ENCODE measurements at regions not wholly inside any gene's neighbourhood (a gene's known extent, or its start where the extent isn't known, plus 50 kb on each side); places are given as distances from the start of the nearest gene placed in this dataset.

DNA sequence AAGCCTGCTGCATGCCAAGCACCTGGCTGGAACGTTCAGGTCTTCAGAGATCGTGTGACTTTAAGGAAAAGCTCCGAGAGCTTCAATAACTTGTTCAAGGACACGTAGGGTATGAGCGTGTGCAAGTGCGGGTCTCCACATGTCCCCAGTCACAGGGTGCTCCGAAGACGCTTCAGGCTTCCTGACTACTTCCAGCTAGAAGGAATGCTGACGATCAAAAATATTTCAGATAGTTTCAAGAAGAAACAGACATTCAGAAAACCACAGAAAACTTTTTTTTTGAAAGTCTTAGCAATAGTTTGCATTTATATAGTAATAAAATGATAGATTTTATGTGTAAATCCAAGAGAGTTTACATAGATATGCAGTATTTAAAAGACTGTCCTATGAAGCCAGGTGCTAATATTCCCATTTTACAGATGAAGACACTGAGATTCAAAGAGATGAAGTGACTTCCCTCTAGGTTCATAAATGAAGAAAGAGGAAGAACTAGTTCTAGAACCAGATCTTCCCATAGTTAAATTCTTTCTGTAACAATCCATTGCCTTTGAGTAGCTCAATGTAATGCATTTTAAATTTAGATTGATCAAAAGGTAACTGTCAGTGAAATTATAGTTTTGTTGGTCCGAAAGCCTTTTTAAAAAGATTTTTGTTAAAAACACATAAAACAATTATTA lies 247.6 kb downstream of the MYLK4 start:
- H3K4me1 ChIP-seq (ENCODE audit: control insufficient read depth in 1 of 2, insufficient read depth in 2 of 2, low read length in 2 of 2): no peaks in the 10 kb centered on the region
- no peak for DNase-seq (ENCODE audit: low read depth, low spot score)
- H3K9me2 ChIP-seq (ENCODE audit: insufficient read depth): no peaks in the 10 kb centered on the region
- H3K4me3 ChIP-seq (replicated peaks in 1 of 2; ENCODE audit: low read depth in 1 of 2, low read length in 2 of 2): no peak overlapping the region
- ChIA-PET RAD21 (ENCODE audit: low non-redundant PET in 1 of 2, low total read pairs in 2 of 2, uncharacterized antibody in 2 of 2, unreplicated experiment in 2 of 2) (no interaction called here), CTCF (interaction anchor here (1.5 kb wide), 1 partner anchor 131 kb away, joined by 4 read pairs; no protein-coding TSS in a partner anchor), POLR2A (no interaction called here)
- no peaks in the 10 kb centered on the region for H3K9me3 ChIP-seq (ENCODE audit: control insufficient read depth in 1 of 2, insufficient read depth in 1 of 2, low read depth in 1 of 2, low read length in 2 of 2)
- intact Hi-C loops (cut with micrococcal nuclease): no loop called here
- H3K4me2 ChIP-seq (ENCODE audit: low read length): no peak overlapping the region
- no peak overlapping the region for H3K27ac ChIP-seq (ENCODE audit: low read depth, low read length)
- no peak for ATAC-seq
- no peaks in the 10 kb centered on the region for H3K27me3 ChIP-seq (ENCODE audit: insufficient read depth, low read length)
- no peak overlapping the region for H2AFZ ChIP-seq (ENCODE audit: low read depth, low read length, poor library complexity, severe bottlenecking)
- H3K36me3 ChIP-seq (ENCODE audit: control insufficient read depth in 1 of 2, insufficient read depth in 2 of 2, low read length in 2 of 2): no peaks in the 10 kb centered on the region
- no peaks in the 10 kb centered on the region for H4K20me1 ChIP-seq (ENCODE audit: insufficient read depth)
- H3K79me2 ChIP-seq (ENCODE audit: insufficient read depth, low read length): no peaks in the 10 kb centered on the region
- BruUV-seq (replicated peaks): no TSS peak
- TF ChIP-seq, protein P1, sequence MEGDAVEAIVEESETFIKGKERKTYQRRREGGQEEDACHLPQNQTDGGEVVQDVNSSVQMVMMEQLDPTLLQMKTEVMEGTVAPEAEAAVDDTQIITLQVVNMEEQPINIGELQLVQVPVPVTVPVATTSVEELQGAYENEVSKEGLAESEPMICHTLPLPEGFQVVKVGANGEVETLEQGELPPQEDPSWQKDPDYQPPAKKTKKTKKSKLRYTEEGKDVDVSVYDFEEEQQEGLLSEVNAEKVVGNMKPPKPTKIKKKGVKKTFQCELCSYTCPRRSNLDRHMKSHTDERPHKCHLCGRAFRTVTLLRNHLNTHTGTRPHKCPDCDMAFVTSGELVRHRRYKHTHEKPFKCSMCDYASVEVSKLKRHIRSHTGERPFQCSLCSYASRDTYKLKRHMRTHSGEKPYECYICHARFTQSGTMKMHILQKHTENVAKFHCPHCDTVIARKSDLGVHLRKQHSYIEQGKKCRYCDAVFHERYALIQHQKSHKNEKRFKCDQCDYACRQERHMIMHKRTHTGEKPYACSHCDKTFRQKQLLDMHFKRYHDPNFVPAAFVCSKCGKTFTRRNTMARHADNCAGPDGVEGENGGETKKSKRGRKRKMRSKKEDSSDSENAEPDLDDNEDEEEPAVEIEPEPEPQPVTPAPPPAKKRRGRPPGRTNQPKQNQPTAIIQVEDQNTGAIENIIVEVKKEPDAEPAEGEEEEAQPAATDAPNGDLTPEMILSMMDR (IDR thresholded peaks at IDR 0.05 in 2 of 3, conservative IDR thresholded peaks at IDR 0.05 in 1 of 3; ENCODE audit: borderline replicate concordance in 1 of 3, insufficient read depth in 1 of 3, low read depth in 2 of 3, low read length in 2 of 3): no peak
- TF ChIP-seq, protein P2, sequence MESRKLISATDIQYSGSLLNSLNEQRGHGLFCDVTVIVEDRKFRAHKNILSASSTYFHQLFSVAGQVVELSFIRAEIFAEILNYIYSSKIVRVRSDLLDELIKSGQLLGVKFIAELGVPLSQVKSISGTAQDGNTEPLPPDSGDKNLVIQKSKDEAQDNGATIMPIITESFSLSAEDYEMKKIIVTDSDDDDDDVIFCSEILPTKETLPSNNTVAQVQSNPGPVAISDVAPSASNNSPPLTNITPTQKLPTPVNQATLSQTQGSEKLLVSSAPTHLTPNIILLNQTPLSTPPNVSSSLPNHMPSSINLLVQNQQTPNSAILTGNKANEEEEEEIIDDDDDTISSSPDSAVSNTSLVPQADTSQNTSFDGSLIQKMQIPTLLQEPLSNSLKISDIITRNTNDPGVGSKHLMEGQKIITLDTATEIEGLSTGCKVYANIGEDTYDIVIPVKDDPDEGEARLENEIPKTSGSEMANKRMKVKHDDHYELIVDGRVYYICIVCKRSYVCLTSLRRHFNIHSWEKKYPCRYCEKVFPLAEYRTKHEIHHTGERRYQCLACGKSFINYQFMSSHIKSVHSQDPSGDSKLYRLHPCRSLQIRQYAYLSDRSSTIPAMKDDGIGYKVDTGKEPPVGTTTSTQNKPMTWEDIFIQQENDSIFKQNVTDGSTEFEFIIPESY (IDR thresholded peaks at IDR 0.05; ENCODE audit: extremely low read depth, insufficient replicate concordance, low read length): no peak
- TF ChIP-seq TCF7L2 (IDR thresholded peaks at IDR 0.05; ENCODE audit: borderline replicate concordance, extremely low read depth, insufficient read depth, insufficient read length) (no peak), SIN3A (IDR thresholded peaks at IDR 0.05; ENCODE audit: low read depth) (no peak), ELF1 (IDR thresholded peaks at IDR 0.05; ENCODE audit: borderline replicate concordance, low read depth) (no peak), SP1 (IDR thresholded peaks at IDR 0.05; ENCODE audit: low read depth) (no peak), POLR2A (IDR thresholded peaks at IDR 0.05; ENCODE audit: borderline replicate concordance, extremely low read depth, insufficient read depth, insufficient read length) (no peak), EGR1 (IDR thresholded peaks at IDR 0.05; ENCODE audit: low read depth) (no peak), POLR2AphosphoS5 (IDR thresholded peaks at IDR 0.05; ENCODE audit: low read depth, low read length) (no peak), EZH2 (IDR thresholded peaks at IDR 0.05) (no peak), YY1 (IDR thresholded peaks at IDR 0.05; ENCODE audit: extremely low read depth, insufficient replicate concordance, low read depth, low read length) (no peak), JUND (IDR thresholded peaks at IDR 0.05) (no peak), ZFX (IDR thresholded peaks at IDR 0.05) (no peak), CBX3 (IDR thresholded peaks at IDR 0.05; ENCODE audit: low read depth) (no peak), RAD21 (IDR thresholded peaks at IDR 0.05; ENCODE audit: low read depth) (no peak), ZNF274 (IDR thresholded peaks at IDR 0.05; ENCODE audit: low read depth, low read length) (no peak), EZH2phosphoT487 (IDR thresholded peaks at IDR 0.05; ENCODE audit: borderline replicate concordance) (no peak)
- TF ChIP-seq, protein P3, sequence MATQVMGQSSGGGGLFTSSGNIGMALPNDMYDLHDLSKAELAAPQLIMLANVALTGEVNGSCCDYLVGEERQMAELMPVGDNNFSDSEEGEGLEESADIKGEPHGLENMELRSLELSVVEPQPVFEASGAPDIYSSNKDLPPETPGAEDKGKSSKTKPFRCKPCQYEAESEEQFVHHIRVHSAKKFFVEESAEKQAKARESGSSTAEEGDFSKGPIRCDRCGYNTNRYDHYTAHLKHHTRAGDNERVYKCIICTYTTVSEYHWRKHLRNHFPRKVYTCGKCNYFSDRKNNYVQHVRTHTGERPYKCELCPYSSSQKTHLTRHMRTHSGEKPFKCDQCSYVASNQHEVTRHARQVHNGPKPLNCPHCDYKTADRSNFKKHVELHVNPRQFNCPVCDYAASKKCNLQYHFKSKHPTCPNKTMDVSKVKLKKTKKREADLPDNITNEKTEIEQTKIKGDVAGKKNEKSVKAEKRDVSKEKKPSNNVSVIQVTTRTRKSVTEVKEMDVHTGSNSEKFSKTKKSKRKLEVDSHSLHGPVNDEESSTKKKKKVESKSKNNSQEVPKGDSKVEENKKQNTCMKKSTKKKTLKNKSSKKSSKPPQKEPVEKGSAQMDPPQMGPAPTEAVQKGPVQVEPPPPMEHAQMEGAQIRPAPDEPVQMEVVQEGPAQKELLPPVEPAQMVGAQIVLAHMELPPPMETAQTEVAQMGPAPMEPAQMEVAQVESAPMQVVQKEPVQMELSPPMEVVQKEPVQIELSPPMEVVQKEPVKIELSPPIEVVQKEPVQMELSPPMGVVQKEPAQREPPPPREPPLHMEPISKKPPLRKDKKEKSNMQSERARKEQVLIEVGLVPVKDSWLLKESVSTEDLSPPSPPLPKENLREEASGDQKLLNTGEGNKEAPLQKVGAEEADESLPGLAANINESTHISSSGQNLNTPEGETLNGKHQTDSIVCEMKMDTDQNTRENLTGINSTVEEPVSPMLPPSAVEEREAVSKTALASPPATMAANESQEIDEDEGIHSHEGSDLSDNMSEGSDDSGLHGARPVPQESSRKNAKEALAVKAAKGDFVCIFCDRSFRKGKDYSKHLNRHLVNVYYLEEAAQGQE (IDR thresholded peaks at IDR 0.05; ENCODE audit: low read depth): no peak
- TF ChIP-seq, protein P4, sequence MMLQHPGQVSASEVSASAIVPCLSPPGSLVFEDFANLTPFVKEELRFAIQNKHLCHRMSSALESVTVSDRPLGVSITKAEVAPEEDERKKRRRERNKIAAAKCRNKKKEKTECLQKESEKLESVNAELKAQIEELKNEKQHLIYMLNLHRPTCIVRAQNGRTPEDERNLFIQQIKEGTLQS (IDR thresholded peaks at IDR 0.05): no peak
- TF ChIP-seq, protein P5, sequence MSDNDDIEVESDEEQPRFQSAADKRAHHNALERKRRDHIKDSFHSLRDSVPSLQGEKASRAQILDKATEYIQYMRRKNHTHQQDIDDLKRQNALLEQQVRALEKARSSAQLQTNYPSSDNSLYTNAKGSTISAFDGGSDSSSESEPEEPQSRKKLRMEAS (IDR thresholded peaks at IDR 0.05): no peak
- no peak overlapping the region for H3K9ac ChIP-seq (ENCODE audit: low read length)

Data from HCT116 (cell line).